ENCODE measurements at regions not wholly inside any gene's neighbourhood (a gene's known extent, or its start where the extent isn't known, plus 50 kb on each side); places are given as distances from the start of the nearest gene placed in this dataset.

DNA sequence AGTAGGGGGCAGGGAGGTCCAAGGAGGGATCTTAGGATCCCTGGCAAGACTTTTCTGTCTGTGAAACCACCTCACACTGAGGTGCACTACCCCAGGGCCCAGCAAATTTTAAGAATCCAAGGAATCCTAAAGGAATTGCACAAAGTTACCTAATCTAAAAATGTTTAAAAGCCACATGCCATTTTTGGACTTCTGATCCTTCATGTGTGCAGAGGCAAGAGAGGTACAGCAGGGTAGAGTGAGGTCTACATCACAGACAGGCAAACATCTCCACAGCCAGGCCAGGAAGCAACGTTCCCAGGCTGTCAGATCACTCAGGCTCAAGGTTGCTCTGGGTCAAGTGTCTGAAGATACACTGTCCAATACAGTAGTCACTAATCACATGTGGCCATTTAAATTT is 324.6 kb upstream of the DUSP10 start:
- Histone ChIP-seq H2BK120ac (ENCODE audit: low read depth, low read length, poor library complexity, severe bottlenecking) (no peak overlapping the region), H3T11ph (ENCODE audit: low read length) (no peak overlapping the region), H3K23ac (ENCODE audit: insufficient read length, low read depth, low read length) (no peak overlapping the region), H3K4ac (ENCODE audit: low read depth, low read length) (no peak overlapping the region), H3K27ac (ENCODE audit: insufficient read length, low read depth, low read length) (no peak overlapping the region), H3K79me1 (ENCODE audit: insufficient read depth, low read depth, low read length, poor library complexity, severe bottlenecking) (no peaks in the 10 kb centered on the region), H2AFZ (ENCODE audit: low read length) (no peak overlapping the region), H4K5ac (ENCODE audit: insufficient read length, low read depth, low read length) (peak overlapping the region; percentile 90), H2BK20ac (ENCODE audit: low read depth, low read length, poor library complexity, severe bottlenecking) (no peak overlapping the region), H3K14ac (ENCODE audit: insufficient read depth, low read length) (no peak overlapping the region), H2BK5ac (ENCODE audit: insufficient read length, low read length) (no peak overlapping the region), H3K56ac (ENCODE audit: insufficient read length, low read depth, low read length) (no peak overlapping the region), H3K9ac (ENCODE audit: extremely low read depth, insufficient read length, low read length) (no peak overlapping the region), H2AK5ac (ENCODE audit: insufficient read length, low read length) (no peak overlapping the region), H3K79me2 (ENCODE audit: insufficient read depth, low read length) (no peaks in the 10 kb centered on the region), H3K9me3 (ENCODE audit: control insufficient read depth, low read depth, low read length) (peaks cover 11% of the 10 kb centered on the region), H4K20me1 (ENCODE audit: control insufficient read depth, insufficient read depth, insufficient read length) (no peaks in the 10 kb centered on the region), H3K23me2 (ENCODE audit: insufficient read length, low read depth, low read length, poor library complexity, severe bottlenecking) (no peaks in the 10 kb centered on the region), H3K18ac (ENCODE audit: insufficient read length, low read depth, low read length) (no peak overlapping the region), H2BK15ac (ENCODE audit: low read depth, low read length) (no peak overlapping the region), H3K4me2 (ENCODE audit: insufficient read depth, insufficient read length, low read length) (no peak overlapping the region), H3K27me3 (ENCODE audit: insufficient read depth, low read length) (no peaks in the 10 kb centered on the region), H4K91ac (ENCODE audit: insufficient read length, low read depth, low read length) (no peak overlapping the region), H3K4me1 (ENCODE audit: insufficient read depth, low read length) (peaks cover 8% of the 10 kb centered on the region; the same call in 1 of the 2 replicates), H4K8ac (replicated peaks; ENCODE audit: insufficient read length, low read depth, low read length) (no peak overlapping the region), H2BK12ac (ENCODE audit: insufficient read length, low read depth, low read length) (no peak overlapping the region)
- no CpG with 5 or more reads among the region's 1 CpG for WGBS (ENCODE audit: extremely low coverage, insufficient read length, low lambda C conversion rate)
- DNase-seq, result no peak
- Mint-ChIP-seq H3K27me3 (ENCODE audit: low read depth) (no peaks in the 10 kb centered on the region; the same call in 1 of the 2 replicates), H3K4me3 (no peak overlapping the region), H3K36me3 (ENCODE audit: insufficient read depth in 1 of 3, low read depth in 3 of 3) (peaks cover 14 to 19% (median 18%) of the 10 kb centered on the region in 3 experiments; a peak in 6 of 7 replicates), H3K4me1 (no peaks in the 10 kb centered on the region; a peak in 2 of 4 replicates), H3K27ac (no peak overlapping the region), H3K9me3 (peaks cover 23 to 24% of the 10 kb centered on the region in 2 experiments)
- TF ChIP-seq CTCF (conservative IDR thresholded peaks at IDR 0.05), result no peak
